GM19468 (cell line): ENCODE measurements at regions not wholly inside any gene's neighbourhood (a gene's known extent, or its start where the extent isn't known, plus 50 kb on each side); places are given as distances from the start of the nearest gene placed in this dataset.

Experiments used
- ATAC-seq: cut with Tn5 transposase; IDR thresholded peaks from one replicate; pipeline ENCODE4 v1.9.1; 2021; ENCODE audit warnings: mild to moderate bottlenecking, moderate library complexity, moderate number of reproducible peaks; ENCODE audit not compliant: unreplicated experiment; ENCODE audit errors: extremely low read depth

- ATAC-seq = no peak
Observed at GRCh38 chr9:116027951-116028350, 125.6 kb upstream of the PAPPA start.

- no peak for ATAC-seq
Observed at GRCh38 chr9:116030517-116030916, 123.1 kb upstream of the PAPPA start.

- ATAC-seq = no peak
Observed at GRCh38 chr9:116032683-116033440, 120.7 kb upstream of the PAPPA start.

- no peak for ATAC-seq
Observed at GRCh38 chr9:116039312-116039711, 114.3 kb upstream of the PAPPA start.

- ATAC-seq = no peak
Observed at GRCh38 chr9:116039893-116040292, 113.7 kb upstream of the PAPPA start.

GRCh38 chr9:116042321-116042720 lies 111.3 kb upstream of the PAPPA start:
- ATAC-seq = no peak

GRCh38 chr9:116045083-116045482 lies 108.5 kb upstream of the PAPPA start:
- ATAC-seq = no peak

- no peak for ATAC-seq
Observed at GRCh38 chr9:116048081-116048480, 105.5 kb upstream of the PAPPA start.

GRCh38 chr9:116049456-116049855 lies 104.1 kb upstream of the PAPPA start:
- ATAC-seq = no peak

GRCh38 chr9:116051528-116051927 lies 102.1 kb upstream of the PAPPA start:
- no peak for ATAC-seq

- no peak for ATAC-seq
Observed at GRCh38 chr9:116055536-116055935, 98.1 kb upstream of the PAPPA start.

GRCh38 chr9:116057371-116057770 lies 96.2 kb upstream of the PAPPA start:
- no peak for ATAC-seq

GRCh38 chr9:116058421-116058820 lies 95.2 kb upstream of the PAPPA start:
- ATAC-seq = no peak

GRCh38 chr9:116059466-116059865 lies 94.1 kb upstream of the PAPPA start:
- no peak for ATAC-seq

- no peak for ATAC-seq
Observed at GRCh38 chr9:116060631-116061030, 93.0 kb upstream of the PAPPA start.

GRCh38 chr9:116061546-116062205 lies 91.9 kb upstream of the PAPPA start:
- ATAC-seq = no peak

GRCh38 chr9:116062206-116062550 lies 91.4 kb upstream of the PAPPA start:
- no peak for ATAC-seq

- no peak for ATAC-seq
Observed at GRCh38 chr9:116064970-116065369, 88.6 kb upstream of the PAPPA start.

GRCh38 chr9:116066221-116066620 lies 87.4 kb upstream of the PAPPA start:
- no peak for ATAC-seq

- ATAC-seq = no peak
Observed at GRCh38 chr9:116067566-116067965, 86.0 kb upstream of the PAPPA start.

- ATAC-seq = no peak
Observed at GRCh38 chr9:116070256-116070914, 83.2 kb upstream of the PAPPA start.
